GM18519 (cell line): ENCODE measurements at regions not wholly inside any gene's neighbourhood (a gene's known extent, or its start where the extent isn't known, plus 50 kb on each side); places are given as distances from the start of the nearest gene placed in this dataset.
"Not testable (repeated sequence)": the region's sequence is repeated elsewhere in the genome, so short reads cannot be mapped to it uniquely, and the experiment has no call there.

Source experiments
- ATAC-seq: cut with Tn5 transposase; IDR thresholded peaks from one replicate; pipeline ENCODE4 v1.9.1; 2021; ENCODE audit warnings: mild to moderate bottlenecking, moderate library complexity; ENCODE audit not compliant: unreplicated experiment, low FRiP score

DNA sequence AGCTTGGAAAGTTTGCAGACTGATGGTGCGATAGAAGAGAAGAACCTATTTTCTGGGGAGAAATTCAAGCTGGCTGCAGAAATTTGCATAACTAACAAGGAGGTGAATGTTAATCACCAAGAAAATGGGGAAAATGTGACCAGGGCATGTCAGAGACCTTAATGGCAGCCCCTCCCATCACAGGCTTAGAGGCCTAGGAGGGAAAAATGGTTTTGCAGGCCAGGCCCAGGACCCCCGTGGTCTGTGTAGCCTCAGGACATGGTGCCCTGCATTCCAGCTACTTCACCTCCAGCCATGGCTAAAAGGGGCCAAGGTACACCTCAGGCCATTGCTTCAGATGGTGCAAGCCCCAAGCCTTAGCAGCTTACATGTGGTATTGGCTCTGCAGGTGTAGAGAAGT, 207.1 kb upstream of the CXorf66 start:
- no peak for ATAC-seq

DNA sequence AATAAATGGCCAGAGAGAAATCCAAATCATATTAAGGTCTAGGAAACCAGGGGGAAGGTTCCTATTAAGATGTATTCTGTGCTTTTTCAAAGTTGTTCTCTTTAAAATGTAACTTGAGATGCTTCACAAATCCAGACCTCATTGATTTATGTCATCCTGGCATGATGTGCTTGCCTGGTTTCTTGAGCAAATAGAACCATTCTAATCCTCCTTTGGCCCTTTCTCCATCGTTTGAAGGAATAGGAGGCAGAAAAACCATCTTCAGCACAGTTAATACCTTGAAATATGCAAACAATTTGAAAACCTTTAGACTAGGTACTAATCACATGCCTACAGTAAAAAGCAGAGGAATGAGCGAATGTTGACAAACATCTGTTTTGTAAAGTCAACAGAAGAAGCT, 202.2 kb upstream of the CXorf66 start:
- no peak for ATAC-seq

DNA sequence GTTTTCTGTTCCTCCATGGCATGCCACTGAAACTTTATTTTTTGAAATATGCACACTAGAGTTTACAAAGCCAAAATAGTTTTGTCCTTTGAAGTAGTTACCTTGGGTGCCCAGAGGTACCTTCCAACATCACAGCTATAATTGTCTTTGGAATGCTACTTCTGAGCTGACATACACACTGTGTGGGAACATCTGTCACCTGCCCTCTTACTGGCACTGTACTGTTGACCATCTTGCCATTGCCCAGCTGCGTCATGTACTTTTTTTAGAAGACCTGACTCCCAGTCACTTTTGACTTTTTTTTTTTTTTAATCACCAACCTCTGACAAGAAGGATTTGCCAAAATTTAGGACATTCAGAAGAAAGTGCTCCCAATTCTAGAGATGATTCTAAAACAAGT, 200.5 kb upstream of the CXorf66 start:
- no peak for ATAC-seq

DNA sequence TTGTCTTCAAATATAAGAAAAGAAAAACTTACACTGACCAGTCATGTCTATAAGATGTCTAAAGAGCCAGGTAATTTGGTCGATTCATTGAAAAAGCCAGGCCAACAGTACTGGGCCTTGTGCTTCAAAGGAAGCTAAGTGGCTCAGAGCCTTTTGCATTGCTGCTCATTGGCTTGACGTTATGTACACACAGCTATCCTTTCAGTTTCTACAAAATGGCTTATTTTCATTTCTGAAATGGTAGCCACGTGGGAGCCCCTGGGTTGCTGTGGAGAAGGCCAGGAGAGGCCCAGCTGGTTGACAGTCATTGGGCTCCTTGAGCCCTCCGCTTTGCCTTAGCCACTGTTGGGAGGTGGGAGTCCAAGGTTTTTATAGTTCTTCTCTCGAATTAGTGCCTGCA, 199.1 kb upstream of the CXorf66 start:
- no peak for ATAC-seq

DNA sequence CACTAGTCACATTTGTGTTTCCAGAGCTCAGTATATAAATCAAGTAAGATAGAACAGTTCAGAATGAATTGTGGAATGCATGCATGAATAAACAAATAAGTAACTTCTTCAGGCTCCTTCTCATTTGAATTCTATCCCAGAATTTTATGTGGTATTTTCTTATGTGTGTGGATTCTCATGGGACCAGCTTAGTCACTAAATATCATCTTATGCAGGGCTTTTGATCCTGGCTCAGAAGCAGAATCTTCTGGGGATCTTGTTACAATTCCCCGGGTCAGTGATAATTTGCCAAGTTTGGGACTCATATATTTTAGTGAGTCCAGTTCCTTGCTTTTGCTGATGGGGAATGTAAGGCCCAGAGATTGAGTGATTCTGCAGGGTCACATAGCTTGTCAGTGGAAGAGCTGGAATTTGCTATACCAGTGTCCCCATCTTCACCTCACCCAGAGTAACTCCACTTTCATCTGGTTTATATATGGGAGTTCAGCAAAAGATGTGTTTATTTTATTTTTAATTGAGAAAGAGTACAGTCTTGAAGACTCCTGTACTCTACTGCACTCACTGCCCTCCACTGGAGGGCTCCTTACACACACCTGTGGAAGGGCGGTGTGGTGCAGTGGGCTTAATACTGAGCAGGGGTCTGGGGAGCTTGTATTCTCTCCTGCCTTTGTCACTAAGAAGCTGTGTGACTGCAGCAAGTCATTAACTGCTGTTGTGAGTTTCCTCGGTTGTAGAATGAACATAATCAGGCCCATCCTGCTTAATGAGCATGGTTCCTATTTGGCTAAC, 198.2 kb upstream of the CXorf66 start:
- no peak for ATAC-seq

DNA sequence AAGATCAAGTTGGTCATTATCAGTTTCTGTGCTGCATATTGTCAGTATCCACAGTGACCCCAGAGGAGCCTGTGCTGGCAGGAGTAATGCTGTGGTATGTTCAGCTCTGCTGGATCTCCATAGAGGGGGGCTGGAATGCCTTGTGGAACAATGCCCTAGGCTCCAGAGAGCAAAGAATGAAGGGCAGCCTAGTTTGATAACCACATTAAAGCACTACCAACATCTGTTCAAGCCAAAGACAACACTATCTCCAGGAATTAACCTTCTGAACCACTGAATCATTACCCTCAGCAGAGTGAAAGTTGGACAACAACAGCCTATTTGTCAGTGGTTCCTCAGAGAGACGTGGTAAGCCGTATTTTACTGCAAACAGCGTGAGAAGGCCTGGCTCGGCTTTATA, 192.3 kb upstream of the CXorf66 start:
- no peak for ATAC-seq

DNA sequence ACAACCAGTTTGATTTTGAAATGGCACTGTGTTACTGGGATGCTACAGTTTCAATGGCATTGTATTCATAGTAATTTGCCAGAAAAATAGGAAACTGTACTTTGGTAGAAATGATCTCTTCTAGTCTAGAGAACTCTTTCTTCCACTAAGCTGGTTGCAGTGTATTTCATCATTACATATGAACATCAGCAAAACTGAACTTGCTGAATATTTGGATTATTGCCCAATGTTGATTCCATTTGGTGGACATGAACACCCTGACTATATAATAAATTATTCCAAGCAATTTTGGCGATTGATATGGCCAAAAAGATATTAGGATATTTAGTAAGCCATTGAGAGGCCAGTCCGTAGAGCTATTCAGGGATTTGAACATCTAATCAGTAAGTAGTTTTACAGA, 191.8 kb upstream of the CXorf66 start:
- no peak for ATAC-seq

DNA sequence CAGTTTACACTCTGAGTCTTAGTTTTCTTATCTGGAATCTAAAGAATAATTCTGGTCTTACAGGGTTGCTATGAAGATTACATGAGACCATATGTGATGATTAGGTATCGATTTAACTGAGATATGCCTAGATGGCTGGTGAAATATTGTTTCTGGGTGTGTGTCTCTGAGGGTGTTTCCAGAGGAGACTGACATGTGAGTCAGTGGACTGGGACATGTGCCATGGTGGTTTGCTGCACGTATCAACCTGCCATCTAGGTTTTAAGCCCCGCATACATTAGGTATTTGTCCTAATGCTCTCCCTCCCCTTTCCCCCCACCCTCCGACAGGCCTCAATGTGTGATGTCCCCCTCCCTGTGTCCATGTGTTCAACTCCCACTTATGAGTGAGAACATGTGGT, 186.0 kb upstream of the CXorf66 start:
- no peak for ATAC-seq

DNA sequence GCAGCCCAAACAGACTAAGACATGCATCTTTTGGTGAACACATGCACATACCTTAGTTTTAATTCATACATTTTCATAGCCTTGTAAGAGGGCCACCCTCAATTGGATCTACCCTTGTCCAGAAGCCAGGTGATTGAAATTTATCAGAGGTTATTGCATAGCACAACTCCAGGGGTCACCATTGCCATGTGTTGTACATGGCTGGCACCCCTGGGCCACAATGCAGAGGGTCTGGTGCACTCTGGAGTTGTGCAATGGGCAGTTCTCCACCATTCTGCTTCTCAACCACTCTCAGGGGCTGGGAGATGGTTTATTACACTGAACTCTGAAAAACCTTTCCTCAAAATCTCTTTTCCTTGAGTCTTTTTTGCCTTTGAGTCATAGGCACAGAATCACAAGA, 184.4 kb upstream of the CXorf66 start:
- no peak for ATAC-seq

DNA sequence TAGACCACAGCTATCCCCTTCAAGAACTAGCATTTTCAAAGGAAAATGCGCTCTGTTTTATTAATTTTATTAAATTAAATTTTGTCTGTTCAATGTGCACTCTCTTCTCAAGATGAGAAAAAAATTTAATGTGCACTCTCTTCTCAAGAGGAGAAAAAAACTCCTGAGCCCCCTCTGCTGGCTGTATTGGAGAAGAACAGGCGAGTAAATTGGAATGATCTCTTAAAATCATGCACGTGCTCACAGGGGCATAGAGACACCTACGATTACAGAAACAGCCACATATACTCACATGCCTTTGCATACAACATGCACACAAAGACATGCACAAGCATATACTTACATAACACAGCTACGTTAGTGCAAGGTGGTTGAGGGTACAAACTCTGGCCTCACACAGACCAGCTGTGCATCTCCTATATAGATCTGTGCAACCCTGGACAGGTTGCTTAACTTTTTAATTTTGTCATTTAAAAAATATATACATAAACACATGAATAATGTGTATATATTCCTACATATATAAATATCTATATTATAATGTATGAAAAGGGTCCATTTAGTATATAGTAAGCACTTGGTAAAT, 176.2 kb upstream of the CXorf66 start:
- peak; percentile 69 for ATAC-seq

DNA sequence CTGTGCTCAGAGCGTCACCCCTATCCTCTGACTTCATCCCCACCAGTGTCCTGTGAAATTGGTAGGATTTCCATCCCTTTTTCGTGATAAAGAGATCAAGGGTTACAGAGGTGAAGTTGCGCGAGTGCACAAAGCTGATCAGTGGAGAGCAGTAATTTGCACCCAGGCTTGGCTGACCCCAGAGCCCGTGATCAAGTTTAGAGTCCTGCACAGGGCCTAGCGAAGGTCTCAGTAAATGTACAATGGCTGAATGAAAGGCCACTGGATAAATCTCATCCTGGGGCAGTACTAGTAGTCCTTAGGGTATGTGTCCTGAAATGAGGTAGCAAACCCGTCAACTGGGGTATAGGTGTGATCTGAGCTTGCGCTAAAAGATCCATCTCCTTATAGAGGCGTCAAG, 173.2 kb upstream of the CXorf66 start:
- not testable (repeated sequence) for ATAC-seq

DNA sequence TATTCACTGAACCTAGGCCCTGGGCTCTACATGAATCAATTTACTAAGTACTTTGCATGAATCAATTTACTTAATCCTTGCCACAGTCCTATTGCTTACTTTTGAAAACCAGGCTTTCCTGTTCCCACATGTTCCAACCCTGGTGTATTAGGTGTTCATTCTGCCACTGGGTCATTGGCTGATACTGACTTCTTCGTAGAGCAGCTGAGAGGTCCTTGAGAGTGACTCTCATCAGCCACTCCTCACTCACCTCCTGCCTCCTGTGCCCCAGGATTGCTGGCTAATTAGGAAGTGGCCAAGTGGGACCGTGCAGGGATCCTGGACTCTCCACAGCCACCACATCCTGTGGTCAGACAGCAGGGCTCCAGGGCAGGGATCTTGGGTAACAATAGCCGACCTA, 172.7 kb upstream of the CXorf66 start:
- ATAC-seq = not testable (repeated sequence)

DNA sequence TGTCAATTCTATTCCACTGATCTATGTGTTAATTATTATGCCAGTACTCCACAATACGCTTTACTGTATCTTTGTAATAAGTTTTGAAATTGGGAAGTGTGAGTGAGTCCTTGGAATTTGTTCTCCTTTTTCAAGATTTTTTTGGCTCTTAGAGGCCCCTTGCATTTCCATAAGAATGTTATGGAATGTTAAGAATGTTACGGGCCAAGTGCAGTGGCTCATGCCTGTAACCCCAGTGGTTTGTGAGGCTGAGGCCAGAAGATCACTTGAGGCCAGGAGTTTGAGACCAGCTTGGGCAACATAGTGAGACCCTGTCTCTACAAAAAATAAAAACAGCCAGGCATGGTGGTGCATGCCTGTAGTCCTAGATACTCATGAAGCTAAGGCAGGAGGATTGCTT, 167.6 kb upstream of the CXorf66 start:
- no peak for ATAC-seq

DNA sequence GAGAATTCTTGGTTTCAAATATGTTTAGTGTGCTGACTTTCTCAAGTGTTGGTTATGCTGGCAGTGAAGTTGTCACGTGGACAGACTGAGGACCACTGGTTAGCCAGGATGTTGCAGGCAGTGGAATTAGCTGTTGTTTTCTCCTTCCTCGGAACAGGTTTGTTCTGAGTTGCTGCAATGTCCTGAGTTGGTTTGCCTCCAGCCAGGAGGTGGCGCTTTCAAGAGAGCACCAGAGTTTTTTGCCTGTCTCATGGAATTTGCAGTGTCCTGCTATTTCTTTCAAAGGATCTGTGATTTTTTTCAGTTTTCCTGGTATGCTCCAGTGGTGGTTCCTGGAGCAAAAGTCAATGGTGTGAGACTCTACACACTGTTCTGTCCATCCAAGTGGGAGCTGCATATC, 158.1 kb upstream of the CXorf66 start:
- no peak for ATAC-seq

DNA sequence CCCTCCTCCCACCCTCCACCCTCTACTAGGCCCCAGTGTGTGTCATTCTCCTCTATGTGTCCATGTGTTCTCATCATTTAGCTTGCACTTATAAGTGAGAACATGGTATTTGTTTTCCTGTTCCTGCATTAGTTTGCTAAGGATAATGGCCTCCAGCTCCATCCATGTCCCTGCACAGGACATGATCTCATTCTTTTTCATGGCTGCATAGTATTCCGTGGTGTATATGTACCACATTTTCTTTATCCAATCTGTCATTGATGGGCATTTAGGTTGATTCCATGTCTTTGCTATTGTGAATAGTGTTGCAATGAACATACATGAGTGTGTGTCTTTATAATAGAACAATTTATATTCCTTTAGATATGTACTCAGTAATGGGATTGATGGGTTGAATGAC, 148.7 kb upstream of the CXorf66 start:
- ATAC-seq = not testable (repeated sequence)

DNA sequence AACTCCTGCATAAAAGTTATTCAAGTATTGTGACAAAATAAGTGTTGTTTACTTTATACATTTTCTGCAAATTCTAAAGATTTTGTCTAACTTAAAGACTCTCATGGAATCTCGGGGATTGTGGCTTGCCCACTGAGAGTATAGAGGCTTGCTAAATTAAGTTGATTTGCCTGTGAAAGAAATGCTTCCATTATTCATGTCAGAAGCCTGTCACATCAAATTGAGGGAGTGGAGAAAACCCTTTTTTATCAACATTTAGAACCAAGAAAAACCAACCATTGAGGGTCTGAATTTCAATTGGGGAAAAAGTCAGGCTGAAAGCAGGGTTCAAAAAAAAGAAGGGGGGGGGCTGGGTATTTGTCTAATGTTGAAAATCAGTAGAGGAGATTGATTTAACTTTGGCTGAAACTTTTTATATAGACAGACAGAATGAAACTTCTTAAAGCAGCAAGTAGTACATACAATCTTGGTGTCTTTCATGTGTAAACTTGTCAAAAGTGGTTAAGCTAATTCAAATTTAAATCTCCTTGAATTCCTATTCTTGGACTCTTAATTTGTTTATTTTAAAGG, 144.8 kb upstream of the CXorf66 start:
- no peak for ATAC-seq

DNA sequence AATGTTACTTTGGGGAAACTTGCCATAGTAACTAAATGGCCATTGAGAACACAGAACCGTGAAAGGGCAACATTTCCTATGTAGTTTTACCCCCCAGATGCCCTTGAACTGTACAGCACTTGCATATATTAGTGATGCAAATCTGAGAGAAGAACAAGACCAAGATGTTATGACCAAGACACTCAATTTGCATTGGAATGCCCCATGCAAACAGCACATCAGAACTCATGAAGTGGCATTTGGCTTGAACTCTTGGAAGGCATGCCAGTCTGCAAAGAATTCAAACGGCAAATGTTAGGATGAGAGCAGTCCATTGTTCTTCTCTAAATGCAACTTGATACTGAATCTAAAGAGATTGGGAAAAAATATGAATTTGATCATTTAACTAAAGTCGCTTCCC, 139.4 kb upstream of the CXorf66 start:
- no peak for ATAC-seq

DNA sequence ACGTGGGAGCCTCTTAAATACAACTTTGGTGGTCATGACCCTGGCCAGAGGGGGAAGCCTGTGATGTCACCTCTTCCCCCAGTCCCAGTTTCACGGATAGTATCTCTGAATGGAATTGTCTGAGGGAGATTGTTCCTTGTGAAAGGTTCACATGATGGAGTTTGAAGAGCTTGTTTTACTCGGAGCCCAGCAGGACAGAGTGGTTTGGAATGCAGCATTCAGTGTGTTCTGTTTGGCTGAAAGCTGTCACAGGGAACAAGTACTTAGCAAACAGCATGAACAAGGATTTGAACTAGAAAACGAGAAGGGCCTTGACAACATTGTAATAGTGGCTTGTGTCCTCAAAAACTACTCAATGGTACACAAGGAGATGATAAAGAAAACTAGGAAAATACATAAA, 133.9 kb upstream of the CXorf66 start:
- ATAC-seq = no peak

DNA sequence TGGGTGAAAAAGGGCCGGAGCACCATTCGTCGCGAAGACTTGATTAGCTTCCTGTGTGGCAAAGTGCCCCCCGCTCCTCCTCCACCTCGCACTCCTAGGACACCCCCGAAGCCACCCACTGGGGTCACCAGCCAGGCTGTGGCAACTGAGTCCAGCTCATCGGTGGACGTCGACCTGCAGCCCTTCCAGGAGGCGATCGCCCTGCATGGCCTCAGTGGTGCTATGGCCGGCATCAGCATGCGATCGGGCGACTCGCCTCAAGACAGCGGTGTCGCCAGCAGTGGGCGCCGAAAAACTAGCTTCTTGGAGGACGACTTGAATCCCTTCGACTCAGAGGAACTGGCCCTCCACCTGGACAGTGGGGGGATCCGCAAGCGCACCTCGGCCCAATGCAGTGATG, 126.8 kb upstream of the CXorf66 start:
- ATAC-seq = no peak

DNA sequence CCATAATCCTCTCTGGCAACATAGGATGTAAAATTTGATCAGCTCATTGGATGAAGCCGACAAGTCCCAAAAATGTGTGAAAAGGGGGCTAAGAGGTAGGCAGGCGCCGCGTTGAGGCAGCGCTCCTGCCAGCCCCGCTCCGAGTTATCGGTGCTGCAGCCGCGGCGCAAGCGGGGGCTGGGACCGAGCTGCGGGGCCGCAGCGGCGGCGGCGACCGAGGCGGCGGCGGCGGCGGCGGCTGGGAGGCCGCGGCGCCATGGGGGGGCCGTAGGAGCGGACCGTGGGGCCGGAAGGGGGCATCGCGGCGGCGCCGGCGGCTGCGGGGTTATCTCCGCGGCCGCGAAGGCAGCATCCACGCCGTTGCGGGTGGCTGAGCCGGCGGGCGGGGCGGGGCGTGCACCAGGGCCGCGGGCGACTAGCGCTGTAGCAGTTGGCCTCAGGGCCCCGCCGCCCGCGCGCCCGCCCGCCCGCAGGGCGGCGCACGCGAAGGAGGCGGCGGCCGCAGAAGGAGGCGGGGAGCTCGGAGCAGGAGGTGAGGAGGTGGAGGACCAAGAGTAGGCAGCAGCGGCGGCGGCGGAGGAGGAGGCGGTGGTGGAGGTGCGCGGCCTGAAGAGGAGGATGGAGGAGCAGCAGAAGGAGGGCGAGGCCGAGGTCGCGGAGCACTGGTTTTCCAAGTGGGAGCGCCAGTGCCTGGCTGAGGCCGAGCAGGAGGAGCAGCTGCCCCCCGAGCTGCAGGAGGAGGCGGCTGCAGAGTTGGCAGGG, 126.0 kb upstream of the CXorf66 start:
- ATAC-seq = peak; percentile 85

DNA sequence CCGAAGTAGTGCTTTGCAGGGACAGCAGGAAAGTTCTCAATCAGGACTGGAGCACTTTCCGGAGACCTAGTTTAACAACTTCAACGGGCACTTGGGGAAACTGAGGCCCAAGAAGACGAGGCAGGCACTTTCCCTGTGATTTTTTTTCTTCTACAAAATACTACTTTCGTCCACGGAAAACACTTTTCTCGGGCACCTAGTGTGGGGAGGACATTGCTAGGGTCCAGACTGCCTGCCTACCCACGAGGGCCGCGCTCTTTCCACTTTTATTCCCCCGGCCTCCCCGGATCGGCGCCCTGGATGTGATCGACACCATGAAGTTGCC, 125.4 kb upstream of the CXorf66 start:
- no peak for ATAC-seq

DNA sequence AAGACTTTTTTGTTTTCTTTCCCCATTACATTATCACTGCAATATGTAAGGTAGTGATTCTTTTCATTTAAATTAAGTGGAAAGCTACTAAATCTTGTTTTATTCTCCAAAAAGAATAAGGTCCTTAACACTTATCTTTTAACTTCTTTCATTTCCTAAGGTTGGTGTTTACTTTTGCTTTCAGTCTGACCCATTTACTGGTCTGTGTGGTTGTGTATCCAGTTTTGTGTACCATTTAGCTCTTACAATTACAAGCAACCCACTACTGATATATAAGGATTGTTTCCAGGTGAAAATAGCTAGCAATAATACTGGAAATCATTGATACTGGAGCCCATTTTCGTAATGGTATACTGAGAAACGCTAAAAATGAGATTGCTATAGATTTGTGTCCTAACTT, 123.1 kb upstream of the CXorf66 start:
- ATAC-seq = no peak
